22Rv1 (cell line): ENCODE measurements at regions not wholly inside any gene's neighbourhood (a gene's known extent, or its start where the extent isn't known, plus 50 kb on each side); places are given as distances from the start of the nearest gene placed in this dataset.
A peak's percentile ranks its signal among the peaks of the same experiment; 100 is the strongest.

ENCODE experiments used
- H3K27ac ChIP-seq: fragments of 450-650 bp; 2 replicates; pipeline ENCODE4 v1.5.1; 2017
- ZFX ChIP-seq: fragments of 450-650 bp; IDR thresholded peaks from 2 replicates; pipeline ENCODE4 v1.6.1; 2017; ENCODE audit warnings: antibody characterized with exemption, borderline replicate concordance
- TF ChIP-seq, protein P1 (sequence below): fragments of 450-650 bp; IDR thresholded peaks from 2 replicates; pipeline ENCODE4 v1.5.1; 2017; ENCODE audit warnings: mild to moderate bottlenecking

DNA sequence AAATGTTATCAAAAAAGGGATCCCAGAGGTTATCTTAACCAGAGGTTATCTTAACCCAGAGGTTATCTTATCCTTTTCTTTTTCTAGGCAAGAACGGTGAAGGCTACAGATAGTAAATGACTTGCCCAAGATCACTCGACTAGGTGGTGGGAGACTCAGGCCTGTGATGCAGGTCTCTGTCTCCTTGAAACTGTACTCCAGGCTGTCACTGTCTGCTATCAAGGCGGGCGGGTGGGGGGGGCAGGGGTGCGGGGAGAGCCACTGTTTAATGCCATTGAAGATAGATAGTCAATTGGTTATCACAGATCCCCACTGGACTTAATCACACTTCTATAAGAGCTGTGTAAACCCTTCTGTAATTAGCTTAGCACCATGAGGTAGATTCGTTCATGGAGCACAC lies 315.9 kb upstream of the TCF4 start:
- no peak for TF ChIP-seq ZFX
- TF ChIP-seq, protein P1, sequence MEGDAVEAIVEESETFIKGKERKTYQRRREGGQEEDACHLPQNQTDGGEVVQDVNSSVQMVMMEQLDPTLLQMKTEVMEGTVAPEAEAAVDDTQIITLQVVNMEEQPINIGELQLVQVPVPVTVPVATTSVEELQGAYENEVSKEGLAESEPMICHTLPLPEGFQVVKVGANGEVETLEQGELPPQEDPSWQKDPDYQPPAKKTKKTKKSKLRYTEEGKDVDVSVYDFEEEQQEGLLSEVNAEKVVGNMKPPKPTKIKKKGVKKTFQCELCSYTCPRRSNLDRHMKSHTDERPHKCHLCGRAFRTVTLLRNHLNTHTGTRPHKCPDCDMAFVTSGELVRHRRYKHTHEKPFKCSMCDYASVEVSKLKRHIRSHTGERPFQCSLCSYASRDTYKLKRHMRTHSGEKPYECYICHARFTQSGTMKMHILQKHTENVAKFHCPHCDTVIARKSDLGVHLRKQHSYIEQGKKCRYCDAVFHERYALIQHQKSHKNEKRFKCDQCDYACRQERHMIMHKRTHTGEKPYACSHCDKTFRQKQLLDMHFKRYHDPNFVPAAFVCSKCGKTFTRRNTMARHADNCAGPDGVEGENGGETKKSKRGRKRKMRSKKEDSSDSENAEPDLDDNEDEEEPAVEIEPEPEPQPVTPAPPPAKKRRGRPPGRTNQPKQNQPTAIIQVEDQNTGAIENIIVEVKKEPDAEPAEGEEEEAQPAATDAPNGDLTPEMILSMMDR: no peak
- H3K27ac ChIP-seq: no peak overlapping the region

DNA sequence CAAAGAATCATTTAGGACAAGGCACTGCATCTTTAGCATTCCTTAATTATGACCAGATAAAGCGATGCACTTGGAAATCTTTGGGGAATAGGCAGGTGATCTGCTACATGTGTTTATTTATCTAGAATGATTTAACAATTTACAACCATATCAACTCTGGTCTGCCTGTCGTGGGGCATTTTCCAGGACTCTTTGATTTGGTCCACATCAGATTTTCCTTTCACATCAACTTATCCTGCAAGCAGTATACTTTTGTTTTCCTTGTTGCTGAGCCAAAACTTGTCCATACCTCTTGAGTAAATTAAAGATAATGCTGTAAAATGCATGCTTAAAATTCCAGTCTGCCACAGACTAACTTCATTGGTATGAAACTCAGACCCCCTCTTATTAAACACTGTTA lies 312.4 kb upstream of the TCF4 start:
- no peak overlapping the region for H3K27ac ChIP-seq
- TF ChIP-seq, protein P1: no peak
- no peak for TF ChIP-seq ZFX

DNA sequence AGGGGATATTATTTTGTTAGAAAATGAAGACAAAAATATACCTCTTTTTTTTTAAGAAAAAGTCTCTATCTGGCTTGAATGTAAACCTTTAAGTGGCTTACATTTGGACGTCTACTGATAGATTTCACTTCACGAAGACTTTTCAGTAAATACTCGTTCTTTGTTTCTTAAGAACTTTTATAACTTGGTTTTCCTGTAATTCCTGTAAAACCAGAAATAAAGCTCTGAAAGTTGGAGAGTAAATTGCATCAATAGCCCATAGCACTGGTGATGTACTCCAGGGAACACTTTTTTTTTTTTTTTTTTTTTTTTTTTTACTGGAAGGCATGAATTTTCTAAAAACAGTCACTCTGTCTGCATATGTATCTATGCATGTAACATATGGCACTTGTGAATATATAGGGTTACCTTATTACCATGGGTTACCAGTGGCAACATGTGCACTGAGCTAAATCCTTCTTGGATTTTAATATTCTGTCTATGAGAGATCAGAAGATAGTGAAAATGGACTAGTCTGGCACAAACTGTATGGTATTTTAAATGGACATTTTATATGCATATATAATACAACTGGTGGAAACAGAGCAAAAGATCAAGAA lies 309.2 kb upstream of the TCF4 start:
- TF ChIP-seq, protein P1: no peak
- TF ChIP-seq ZFX: no peak
- H3K27ac ChIP-seq: no peak overlapping the region

DNA sequence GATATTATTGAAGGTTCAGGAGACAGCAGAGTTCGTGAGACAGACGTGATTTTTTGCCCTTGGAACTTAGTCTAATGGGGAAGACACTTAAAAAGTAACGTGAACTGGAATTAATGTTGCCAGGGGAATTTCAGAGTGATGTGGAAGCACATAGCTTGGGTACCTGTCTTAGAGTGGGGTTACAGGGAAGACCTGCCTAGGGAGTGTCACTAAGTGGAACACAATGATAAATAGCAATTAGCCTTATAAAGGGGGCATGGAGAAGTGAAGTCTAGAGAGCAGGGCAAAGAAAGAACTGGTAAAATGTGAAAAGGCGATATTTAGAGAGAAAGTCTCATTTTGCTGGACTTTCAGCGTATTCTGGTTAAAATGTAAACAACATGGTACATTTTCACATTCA lies 306.0 kb upstream of the TCF4 start:
- peak overlapping the region; percentile 71; the same call in 1 of the 2 replicates for H3K27ac ChIP-seq
- TF ChIP-seq, protein P1: no peak
- no peak for TF ChIP-seq ZFX

DNA sequence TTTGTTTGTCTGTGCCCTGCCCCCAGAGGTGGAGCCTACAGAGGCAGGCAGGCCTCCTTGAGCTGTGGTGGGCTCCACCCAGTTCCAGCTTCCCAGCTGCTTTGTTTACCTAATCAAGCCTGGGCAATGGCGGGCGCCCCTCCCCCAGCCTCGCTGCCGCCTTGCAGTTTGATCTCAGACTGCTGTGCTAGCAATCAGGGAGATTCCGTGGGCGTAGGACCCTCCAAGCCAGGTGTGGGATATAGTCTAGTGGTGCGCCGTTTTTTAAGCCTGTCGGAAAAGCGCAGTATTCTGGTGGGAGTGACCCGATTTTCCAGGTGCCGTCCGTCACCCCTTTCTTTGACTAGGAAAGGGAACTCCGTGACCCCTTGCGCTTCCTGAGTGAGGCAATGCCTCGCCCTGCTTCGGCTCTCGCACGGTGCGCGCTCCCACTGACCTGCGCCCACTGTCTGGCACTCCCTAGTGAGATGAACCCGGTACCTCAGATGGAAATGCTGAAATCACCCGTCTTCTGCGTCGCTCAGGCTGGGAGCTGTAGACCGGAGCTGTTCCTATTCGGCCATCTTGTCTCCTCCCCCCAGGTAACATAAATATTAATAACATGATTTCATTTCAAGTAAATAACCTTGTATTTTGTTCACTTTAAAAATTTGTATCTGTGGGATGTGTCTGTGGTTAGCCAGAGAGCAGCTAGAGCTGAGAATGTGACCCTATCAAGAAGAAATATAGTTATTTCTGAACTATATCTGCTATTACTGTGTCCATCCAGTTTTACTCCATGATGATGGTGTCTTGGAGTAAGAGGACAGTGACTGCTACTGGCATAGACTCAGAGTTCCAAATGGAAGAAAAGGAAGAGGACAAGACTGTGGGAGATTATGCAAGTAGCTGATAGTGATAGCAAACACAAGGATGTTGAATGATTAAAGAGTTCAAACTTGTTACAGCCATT lies 305.1 kb upstream of the TCF4 start:
- H3K27ac ChIP-seq: peak overlapping the region; percentile 71

DNA sequence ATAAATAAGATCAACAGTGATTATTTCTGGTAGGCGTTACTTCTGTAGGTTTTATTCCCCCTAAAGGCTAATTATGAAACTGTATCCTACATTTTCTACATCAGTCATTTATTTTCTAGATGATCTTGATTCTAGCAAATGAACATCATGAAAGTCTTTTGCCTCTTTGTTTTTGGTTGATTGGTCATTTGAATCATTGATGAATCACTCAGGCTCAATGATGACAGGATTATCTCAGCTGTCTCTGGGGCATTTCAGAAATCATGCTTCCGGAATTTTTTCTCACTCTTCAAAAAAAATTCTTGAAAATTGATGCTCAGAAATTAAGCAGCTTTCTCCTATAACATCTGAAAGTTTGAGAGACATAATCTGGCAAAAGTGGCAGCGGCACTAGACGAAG lies 298.9 kb upstream of the TCF4 start:
- TF ChIP-seq, protein P1: no peak
- TF ChIP-seq ZFX: no peak
- no peak overlapping the region for H3K27ac ChIP-seq

DNA sequence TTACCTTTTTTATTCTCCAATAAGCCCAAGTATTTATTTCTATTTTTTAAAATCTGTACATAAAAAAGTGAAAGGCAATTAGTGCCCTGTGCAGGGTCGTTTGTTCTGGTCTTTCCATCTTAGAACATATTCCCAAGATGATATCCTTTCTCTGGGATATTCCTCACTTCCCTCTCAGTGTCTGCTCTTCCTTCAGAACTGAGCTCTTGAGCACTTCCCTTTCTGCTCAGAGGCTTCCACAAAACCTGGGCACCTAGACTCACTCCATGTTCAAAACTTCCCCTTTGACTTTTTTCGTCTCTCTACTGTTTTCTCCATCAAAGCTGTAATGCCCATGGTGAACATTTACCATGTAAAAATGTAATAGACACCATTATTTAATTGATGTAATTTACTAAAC lies 296.5 kb upstream of the TCF4 start:
- no peak overlapping the region for H3K27ac ChIP-seq
- no peak for TF ChIP-seq ZFX
- TF ChIP-seq, protein P1: no peak
